K562 (cell line): ENCODE measurements at regions not wholly inside any gene's neighbourhood (a gene's known extent, or its start where the extent isn't known, plus 50 kb on each side); places are given as distances from the start of the nearest gene placed in this dataset.

ENCODE experiments used
- ADNP ChIP-seq: fragments of 200-800 bp; sonication (Bioruptor generic); IDR thresholded peaks from 2 replicates; pipeline ENCODE4 v1.6.1; 2016; ENCODE audit warnings: missing genetic modification characterization, missing compliant biosample characterization
- MTA3 ChIP-seq: fragments of 450-650 bp; formaldehyde crosslinking; IDR thresholded peaks from 2 replicates; pipeline ENCODE4 v1.6.1; 2017; ENCODE audit warnings: mild to moderate bottlenecking, borderline replicate concordance
- POLR2G ChIP-seq: fragments of 200-400 bp; formaldehyde crosslinking; IDR thresholded peaks from 2 replicates; pipeline ENCODE4 v1.6.1; 2017; ENCODE audit warnings: low read depth, mild to moderate bottlenecking, antibody characterized with exemption, low read length, moderate library complexity
- SIRT6 ChIP-seq: IDR thresholded peaks from one replicate; pipeline ENCODE4 v1.6.1; 2012; ENCODE audit warnings: low read depth, mild to moderate bottlenecking, control low read depth, inconsistent platforms, low read length, moderate library complexity
- TCF7L2 ChIP-seq: fragments of 150-350 bp; IDR thresholded peaks from 2 replicates; pipeline ENCODE4 v1.6.1; 2016; ENCODE audit warnings: low read depth, mild to moderate bottlenecking, low read length, moderate library complexity
- ZC3H11A ChIP-seq: IDR thresholded peaks from 2 replicates; pipeline ENCODE4 v1.6.1; 2012; ENCODE audit warnings: low read depth, low read length, improper control_type of control experiment
- ZNF274 ChIP-seq: IDR thresholded peaks from 2 replicates; pipeline ENCODE4 v1.6.1; 2011; ENCODE audit warnings: low read depth, mild to moderate bottlenecking, low read length, moderate library complexity, borderline replicate concordance
- ZNF282 ChIP-seq: sonication (generic); formaldehyde crosslinking; IDR thresholded peaks from 2 replicates; pipeline ENCODE4 v1.8.1; 2023; ENCODE audit warnings: missing genetic modification reagents
- TF ChIP-seq, protein P1 (sequence below): fragments of 250-450 bp; sonication (Bioruptor Pico); IDR thresholded peaks from 2 replicates; pipeline ENCODE4 v1.5.0; 2022; ENCODE audit warnings: mild to moderate bottlenecking
- TF ChIP-seq, protein P2 (sequence below): fragments of 450-650 bp; formaldehyde crosslinking; IDR thresholded peaks from 2 replicates; pipeline ENCODE4 v1.4.0; 2022; ENCODE audit warnings: mild to moderate bottlenecking, moderate library complexity
- TF ChIP-seq, protein P3 (sequence below): fragments of 200-400 bp; formaldehyde crosslinking; IDR thresholded peaks from 2 replicates; pipeline ENCODE4 v1.6.1; 2017; ENCODE audit warnings: mild to moderate bottlenecking, low read depth, low read length, moderate library complexity
- TF ChIP-seq, protein P4 (sequence below), 3 experiments: IDR thresholded peaks in 2 of 3; conservative IDR thresholded peaks in 1 of 3; 2 replicates each; pipeline ENCODE4 v1.5.1; 2011 to 2012; ENCODE audit warnings: low read length in 3 of 3, mild to moderate bottlenecking in 3 of 3, control low read depth in 2 of 3, improper control_type of control experiment in 1 of 3, inconsistent platforms in 1 of 3, low read depth in 1 of 3, mixed read lengths in 1 of 3, moderate library complexity in 1 of 3; ENCODE audit not compliant: insufficient read depth in 2 of 3

DNA sequence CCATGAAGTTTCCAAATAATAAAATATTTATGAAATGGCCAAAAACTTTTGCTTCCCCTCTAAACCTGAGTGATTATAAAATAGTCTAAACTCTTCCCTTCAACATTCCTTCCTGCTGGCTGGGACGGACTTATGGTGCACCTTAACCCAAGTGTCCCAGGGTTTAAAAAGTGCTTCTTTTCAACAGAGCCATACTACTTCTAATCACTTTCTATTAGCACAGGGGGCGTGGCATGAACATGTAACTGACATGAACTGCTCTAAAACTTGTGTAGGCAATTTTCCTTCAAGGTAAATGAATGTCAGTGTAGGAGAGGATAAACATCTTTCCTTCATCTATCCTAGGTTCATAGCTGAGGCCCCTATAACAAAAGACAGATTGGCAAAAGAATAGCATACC, 163.6 kb upstream of the RIMS1 start:
- TF ChIP-seq ZNF282 = no peak
- TF ChIP-seq, protein P1, sequence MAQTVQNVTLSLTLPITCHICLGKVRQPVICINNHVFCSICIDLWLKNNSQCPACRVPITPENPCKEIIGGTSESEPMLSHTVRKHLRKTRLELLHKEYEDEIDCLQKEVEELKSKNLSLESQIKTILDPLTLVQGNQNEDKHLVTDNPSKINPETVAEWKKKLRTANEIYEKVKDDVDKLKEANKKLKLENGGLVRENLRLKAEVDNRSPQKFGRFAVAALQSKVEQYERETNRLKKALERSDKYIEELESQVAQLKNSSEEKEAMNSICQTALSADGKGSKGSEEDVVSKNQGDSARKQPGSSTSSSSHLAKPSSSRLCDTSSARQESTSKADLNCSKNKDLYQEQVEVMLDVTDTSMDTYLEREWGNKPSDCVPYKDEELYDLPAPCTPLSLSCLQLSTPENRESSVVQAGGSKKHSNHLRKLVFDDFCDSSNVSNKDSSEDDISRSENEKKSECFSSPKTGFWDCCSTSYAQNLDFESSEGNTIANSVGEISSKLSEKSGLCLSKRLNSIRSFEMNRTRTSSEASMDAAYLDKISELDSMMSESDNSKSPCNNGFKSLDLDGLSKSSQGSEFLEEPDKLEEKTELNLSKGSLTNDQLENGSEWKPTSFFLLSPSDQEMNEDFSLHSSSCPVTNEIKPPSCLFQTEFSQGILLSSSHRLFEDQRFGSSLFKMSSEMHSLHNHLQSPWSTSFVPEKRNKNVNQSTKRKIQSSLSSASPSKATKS (CRISPR knock-in tag) = no peak
- no peak for TF ChIP-seq POLR2G
- TF ChIP-seq, protein P2, sequence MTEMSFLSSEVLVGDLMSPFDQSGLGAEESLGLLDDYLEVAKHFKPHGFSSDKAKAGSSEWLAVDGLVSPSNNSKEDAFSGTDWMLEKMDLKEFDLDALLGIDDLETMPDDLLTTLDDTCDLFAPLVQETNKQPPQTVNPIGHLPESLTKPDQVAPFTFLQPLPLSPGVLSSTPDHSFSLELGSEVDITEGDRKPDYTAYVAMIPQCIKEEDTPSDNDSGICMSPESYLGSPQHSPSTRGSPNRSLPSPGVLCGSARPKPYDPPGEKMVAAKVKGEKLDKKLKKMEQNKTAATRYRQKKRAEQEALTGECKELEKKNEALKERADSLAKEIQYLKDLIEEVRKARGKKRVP = no peak
- no peak for TF ChIP-seq TCF7L2
- TF ChIP-seq MTA3 = no peak
- no peak for TF ChIP-seq ZC3H11A
- TF ChIP-seq ADNP = no peak
- TF ChIP-seq SIRT6 = no peak
- TF ChIP-seq, protein P3, sequence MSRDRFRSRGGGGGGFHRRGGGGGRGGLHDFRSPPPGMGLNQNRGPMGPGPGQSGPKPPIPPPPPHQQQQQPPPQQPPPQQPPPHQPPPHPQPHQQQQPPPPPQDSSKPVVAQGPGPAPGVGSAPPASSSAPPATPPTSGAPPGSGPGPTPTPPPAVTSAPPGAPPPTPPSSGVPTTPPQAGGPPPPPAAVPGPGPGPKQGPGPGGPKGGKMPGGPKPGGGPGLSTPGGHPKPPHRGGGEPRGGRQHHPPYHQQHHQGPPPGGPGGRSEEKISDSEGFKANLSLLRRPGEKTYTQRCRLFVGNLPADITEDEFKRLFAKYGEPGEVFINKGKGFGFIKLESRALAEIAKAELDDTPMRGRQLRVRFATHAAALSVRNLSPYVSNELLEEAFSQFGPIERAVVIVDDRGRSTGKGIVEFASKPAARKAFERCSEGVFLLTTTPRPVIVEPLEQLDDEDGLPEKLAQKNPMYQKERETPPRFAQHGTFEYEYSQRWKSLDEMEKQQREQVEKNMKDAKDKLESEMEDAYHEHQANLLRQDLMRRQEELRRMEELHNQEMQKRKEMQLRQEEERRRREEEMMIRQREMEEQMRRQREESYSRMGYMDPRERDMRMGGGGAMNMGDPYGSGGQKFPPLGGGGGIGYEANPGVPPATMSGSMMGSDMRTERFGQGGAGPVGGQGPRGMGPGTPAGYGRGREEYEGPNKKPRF = no peak
- TF ChIP-seq ZNF274 = no peak
- TF ChIP-seq, protein P4, sequence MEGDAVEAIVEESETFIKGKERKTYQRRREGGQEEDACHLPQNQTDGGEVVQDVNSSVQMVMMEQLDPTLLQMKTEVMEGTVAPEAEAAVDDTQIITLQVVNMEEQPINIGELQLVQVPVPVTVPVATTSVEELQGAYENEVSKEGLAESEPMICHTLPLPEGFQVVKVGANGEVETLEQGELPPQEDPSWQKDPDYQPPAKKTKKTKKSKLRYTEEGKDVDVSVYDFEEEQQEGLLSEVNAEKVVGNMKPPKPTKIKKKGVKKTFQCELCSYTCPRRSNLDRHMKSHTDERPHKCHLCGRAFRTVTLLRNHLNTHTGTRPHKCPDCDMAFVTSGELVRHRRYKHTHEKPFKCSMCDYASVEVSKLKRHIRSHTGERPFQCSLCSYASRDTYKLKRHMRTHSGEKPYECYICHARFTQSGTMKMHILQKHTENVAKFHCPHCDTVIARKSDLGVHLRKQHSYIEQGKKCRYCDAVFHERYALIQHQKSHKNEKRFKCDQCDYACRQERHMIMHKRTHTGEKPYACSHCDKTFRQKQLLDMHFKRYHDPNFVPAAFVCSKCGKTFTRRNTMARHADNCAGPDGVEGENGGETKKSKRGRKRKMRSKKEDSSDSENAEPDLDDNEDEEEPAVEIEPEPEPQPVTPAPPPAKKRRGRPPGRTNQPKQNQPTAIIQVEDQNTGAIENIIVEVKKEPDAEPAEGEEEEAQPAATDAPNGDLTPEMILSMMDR (IDR thresholded peaks at IDR 0.05 in 2 of 3, conservative IDR thresholded peaks at IDR 0.05 in 1 of 3; ENCODE audit: insufficient read depth in 2 of 3, low read depth in 1 of 3, low read length in 3 of 3) = no peak
